Kasumi-1 (cell line): ENCODE measurements at regions not wholly inside any gene's neighbourhood (a gene's known extent, or its start where the extent isn't known, plus 50 kb on each side); places are given as distances from the start of the nearest gene placed in this dataset.
"Not testable (repeated sequence)": the region's sequence is repeated elsewhere in the genome, so short reads cannot be mapped to it uniquely, and the experiment has no call there.

ENCODE experiments used
- DNase-seq, 2 experiments: peaks; one replicate each; lab custom pipeline; 2025; lab: John Stamatoyannopoulos, UW

- no peak for DNase-seq
Measured at GRCh38 chr4:104330125-104330905, 164.4 kb downstream of the CXXC4 start.

GRCh38 chr4:104326991-104327694 is 167.6 kb downstream of the CXXC4 start:
- not testable (repeated sequence) for DNase-seq

GRCh38 chr4:104302731-104303130 is 192.0 kb downstream of the CXXC4 start:
- no peak for DNase-seq

GRCh38 chr4:104294811-104295210 is 199.9 kb downstream of the CXXC4 start:
- DNase-seq, result no peak

- DNase-seq, result no peak
Measured at GRCh38 chr4:104286867-104287266, 207.8 kb downstream of the CXXC4 start.

- no peak for DNase-seq
Measured at GRCh38 chr4:104283303-104283702, 211.4 kb downstream of the CXXC4 start.

GRCh38 chr4:104279744-104280143 is 214.9 kb downstream of the CXXC4 start:
- no peak for DNase-seq

GRCh38 chr4:104272966-104273365 is 221.7 kb downstream of the CXXC4 start:
- no peak for DNase-seq

- DNase-seq, result not testable (repeated sequence)
Measured at GRCh38 chr4:104269603-104270002, 225.1 kb downstream of the CXXC4 start.

- DNase-seq, result no peak
Measured at GRCh38 chr4:104263100-104263499, 231.6 kb downstream of the CXXC4 start.

GRCh38 chr4:104262678-104263077 is 232.0 kb downstream of the CXXC4 start:
- no peak for DNase-seq

- DNase-seq, result no peak
Measured at GRCh38 chr4:104248726-104249125, 246.0 kb downstream of the CXXC4 start.

- DNase-seq, result no peak
Measured at GRCh38 chr4:104235967-104236366, 258.7 kb downstream of the CXXC4 start.

- DNase-seq, result no peak
Measured at GRCh38 chr4:104217526-104217925, 277.2 kb downstream of the CXXC4 start.

- DNase-seq, result no peak
Measured at GRCh38 chr4:104211657-104212056, 283.0 kb downstream of the CXXC4 start.

GRCh38 chr4:104210420-104210819 is 284.3 kb downstream of the CXXC4 start:
- no peak for DNase-seq

GRCh38 chr4:104206784-104207183 is 287.9 kb downstream of the CXXC4 start:
- DNase-seq, result no peak

- no peak for DNase-seq
Measured at GRCh38 chr4:104205116-104205515, 289.6 kb downstream of the CXXC4 start.

GRCh38 chr4:104188301-104188700 is 306.4 kb downstream of the CXXC4 start:
- DNase-seq, result no peak

GRCh38 chr4:104169437-104169836 is 325.3 kb downstream of the CXXC4 start:
- DNase-seq, result no peak

GRCh38 chr4:104166749-104167148 is 327.9 kb downstream of the CXXC4 start:
- no peak for DNase-seq

GRCh38 chr4:104163820-104164219 is 330.9 kb downstream of the CXXC4 start:
- no peak for DNase-seq

- peak in 1 of 2 experiments; percentile 5 for DNase-seq
Measured at GRCh38 chr4:104146048-104146447, 348.6 kb downstream of the CXXC4 start.
